DOHH2 (cell line): ENCODE measurements at regions not wholly inside any gene's neighbourhood (a gene's known extent, or its start where the extent isn't known, plus 50 kb on each side); places are given as distances from the start of the nearest gene placed in this dataset.

ENCODE experiments used
- H3F3A ChIP-seq: fragments of 200-600 bp; sonication (generic), shearing (Covaris generic); 2 replicates; pipeline ENCODE4 v1.6.0; 2016; ENCODE audit warnings: antibody characterized with exemption, mild to moderate bottlenecking; ENCODE audit not compliant: control insufficient read depth, insufficient read depth
- H3K27ac ChIP-seq: fragments of 200-600 bp; sonication (generic); 2 replicates; pipeline ENCODE4 v1.5.1; 2014; ENCODE audit warnings: low read depth, mild to moderate bottlenecking, low read length, moderate library complexity
- H3K27me3 ChIP-seq: fragments of 200-600 bp; sonication (generic); 2 replicates; pipeline ENCODE4 v1.6.1; 2014; ENCODE audit warnings: mild to moderate bottlenecking, low read length, mixed read lengths; ENCODE audit not compliant: control insufficient read depth
- H3K36me3 ChIP-seq: fragments of 200-600 bp; sonication (generic); 2 replicates; pipeline ENCODE4 v1.6.1; 2014; ENCODE audit warnings: mild to moderate bottlenecking, low read length, moderate library complexity, mixed read lengths; ENCODE audit not compliant: control insufficient read depth
- H3K4me1 ChIP-seq: fragments of 200-600 bp; sonication (generic); 2 replicates; pipeline ENCODE4 v1.6.1; 2014; ENCODE audit warnings: mild to moderate bottlenecking, low read length, mixed read lengths; ENCODE audit not compliant: control insufficient read depth
- H3K4me2 ChIP-seq: fragments of 200-600 bp; sonication (generic); 2 replicates; pipeline ENCODE4 v1.6.0; 2014; ENCODE audit warnings: mild to moderate bottlenecking, low read length, moderate library complexity
- H3K4me3 ChIP-seq: fragments of 200-600 bp; sonication (generic); 2 replicates; pipeline ENCODE4 v1.5.1; 2014; ENCODE audit warnings: mild to moderate bottlenecking, low read length, mixed read lengths
- H3K79me2 ChIP-seq: fragments of 200-600 bp; sonication (generic); 2 replicates; pipeline ENCODE4 v1.6.1; 2014; ENCODE audit warnings: mild to moderate bottlenecking, low read length, mixed read lengths; ENCODE audit not compliant: control insufficient read depth
- H3K9me2 ChIP-seq: fragments of 200-600 bp; sonication (generic); replicated peaks from 2 replicates; pipeline ENCODE4 v1.6.1; 2014; ENCODE audit warnings: mild to moderate bottlenecking, low read length, mixed read lengths; ENCODE audit not compliant: control insufficient read depth
- H3K9me3 ChIP-seq: fragments of 200-600 bp; sonication (generic); 2 replicates; pipeline ENCODE4 v1.6.1; 2014; ENCODE audit warnings: antibody characterized with exemption, low read length, mixed read lengths; ENCODE audit not compliant: control insufficient read depth, insufficient read depth
- H4K20me1 ChIP-seq: fragments of 200-600 bp; sonication (generic); 2 replicates; pipeline ENCODE4 v1.6.0; 2014; ENCODE audit warnings: low read depth, mild to moderate bottlenecking, antibody characterized with exemption, low read length, moderate library complexity; ENCODE audit not compliant: control insufficient read depth, insufficient read depth
- CTCF ChIP-seq: fragments of 200-600 bp; sonication (generic); IDR thresholded peaks from one replicate; pipeline ENCODE4 v1.5.1; 2014; ENCODE audit warnings: antibody characterized with exemption, mild to moderate bottlenecking, low read depth, low read length; ENCODE audit not compliant: poor library complexity, severe bottlenecking
- EZH2phosphoT487 ChIP-seq: fragments of 200-600 bp; sonication (generic); IDR thresholded peaks from 2 replicates; pipeline ENCODE4 v1.6.1; 2017; ENCODE audit warnings: borderline replicate concordance, mild to moderate bottlenecking, antibody characterized with exemption, low read length, moderate library complexity, mixed read lengths

GRCh38 chr21:38120984-38121855, 135.6 kb upstream of the KCNJ15 start:
- Histone ChIP-seq H3F3A (no peaks in the 10 kb centered on the region), H3K4me1 (no peaks in the 10 kb centered on the region), H3K36me3 (no peaks in the 10 kb centered on the region), H3K9me2 (no peaks in the 10 kb centered on the region), H3K27me3 (no peaks in the 10 kb centered on the region), H3K4me2 (no peak overlapping the region), H3K4me3 (no peak overlapping the region), H3K27ac (no peak overlapping the region), H4K20me1 (no peaks in the 10 kb centered on the region), H3K79me2 (no peaks in the 10 kb centered on the region), H3K9me3 (no peaks in the 10 kb centered on the region)
- TF ChIP-seq EZH2phosphoT487 (no peak), CTCF (no peak)

GRCh38 chr21:38121888-38122720, 134.7 kb upstream of the KCNJ15 start:
- Histone ChIP-seq H4K20me1 (no peaks in the 10 kb centered on the region), H3K9me3 (no peaks in the 10 kb centered on the region), H3K79me2 (no peaks in the 10 kb centered on the region), H3K4me2 (no peak overlapping the region), H3K4me1 (no peaks in the 10 kb centered on the region), H3K9me2 (no peaks in the 10 kb centered on the region), H3K27me3 (no peaks in the 10 kb centered on the region), H3K27ac (no peak overlapping the region), H3K4me3 (no peak overlapping the region), H3K36me3 (no peaks in the 10 kb centered on the region), H3F3A (no peaks in the 10 kb centered on the region)
- TF ChIP-seq CTCF: no peak
- no peak for TF ChIP-seq EZH2phosphoT487

GRCh38 chr21:38123626-38124025, 133.2 kb upstream of the KCNJ15 start:
- Histone ChIP-seq H3K4me2 (no peak overlapping the region), H3K79me2 (no peaks in the 10 kb centered on the region), H4K20me1 (no peaks in the 10 kb centered on the region), H3K4me3 (no peak overlapping the region), H3K36me3 (no peaks in the 10 kb centered on the region), H3K9me3 (no peaks in the 10 kb centered on the region), H3F3A (no peaks in the 10 kb centered on the region), H3K4me1 (no peaks in the 10 kb centered on the region), H3K27me3 (no peaks in the 10 kb centered on the region), H3K27ac (no peak overlapping the region), H3K9me2 (no peaks in the 10 kb centered on the region)
- TF ChIP-seq EZH2phosphoT487 (no peak), CTCF (no peak)
